ENCODE measurements at regions not wholly inside any gene's neighbourhood (a gene's known extent, or its start where the extent isn't known, plus 50 kb on each side); places are given as distances from the start of the nearest gene placed in this dataset.
"Not testable (repeated sequence)": the region's sequence is repeated elsewhere in the genome, so short reads cannot be mapped to it uniquely, and the experiment has no call there.

DNA sequence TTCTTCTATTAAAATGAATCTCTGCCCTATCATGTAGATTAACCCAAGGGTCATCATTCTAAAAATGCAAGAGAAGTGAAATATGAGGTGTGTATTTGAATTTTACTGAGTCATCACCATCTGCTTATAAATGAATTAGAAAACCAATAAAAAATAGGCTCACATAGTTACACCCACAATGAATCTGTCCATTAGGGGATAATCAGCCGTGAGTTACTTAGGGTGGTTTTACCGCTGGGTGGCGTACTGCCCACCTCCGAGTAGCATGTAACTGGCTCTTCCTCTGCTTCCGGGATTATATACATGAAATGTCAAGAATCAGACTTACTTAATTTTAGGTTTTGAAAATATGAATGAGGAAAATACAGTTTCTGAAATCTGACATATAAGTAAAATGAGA, 332.9 kb upstream of the CCNG1 start:
- H3K4me3 Mint-ChIP-seq (ENCODE audit: unreplicated experiment), result no peak overlapping the region
- no peak for TF ChIP-seq CTCF (IDR thresholded peaks at IDR 0.05)
- H3K27ac Mint-ChIP-seq (ENCODE audit: unreplicated experiment), result no peak overlapping the region
- no peaks in the 10 kb centered on the region for H3K4me1 Mint-ChIP-seq (ENCODE audit: low read depth)
- DNase-seq (ENCODE audit: low spot score), result no peak
- no peaks in the 10 kb centered on the region for H3K9me3 Mint-ChIP-seq (ENCODE audit: low read depth)
- H3K27me3 Mint-ChIP-seq (ENCODE audit: low read depth), result peaks cover 7% of the 10 kb centered on the region
- no peaks in the 10 kb centered on the region for H3K36me3 Mint-ChIP-seq (ENCODE audit: low read depth)

GRCh38 chr5:163105456-163105855, 331.9 kb upstream of the CCNG1 start:
- no peak for DNase-seq (ENCODE audit: low spot score)
- peaks cover 7% of the 10 kb centered on the region for H3K27me3 Mint-ChIP-seq (ENCODE audit: low read depth)
- TF ChIP-seq CTCF (IDR thresholded peaks at IDR 0.05), result no peak

GRCh38 chr5:163106098-163106497, 331.3 kb upstream of the CCNG1 start:
- no peak for DNase-seq (ENCODE audit: low spot score)
- TF ChIP-seq CTCF (IDR thresholded peaks at IDR 0.05), result no peak
- no peak overlapping the region for H3K4me3 Mint-ChIP-seq (ENCODE audit: unreplicated experiment)
- no peak overlapping the region for H3K27ac Mint-ChIP-seq (ENCODE audit: unreplicated experiment)
- peaks cover 5% of the 10 kb centered on the region for H3K27me3 Mint-ChIP-seq (ENCODE audit: low read depth)
- no peaks in the 10 kb centered on the region for H3K9me3 Mint-ChIP-seq (ENCODE audit: low read depth)
- H3K36me3 Mint-ChIP-seq (ENCODE audit: low read depth), result no peaks in the 10 kb centered on the region
- H3K4me1 Mint-ChIP-seq (ENCODE audit: low read depth), result no peaks in the 10 kb centered on the region

More at GRCh38 chr5:163105456-163105855, 331.9 kb upstream of the CCNG1 start:
- H3K36me3 Mint-ChIP-seq (ENCODE audit: low read depth), result no peaks in the 10 kb centered on the region
- H3K9me3 Mint-ChIP-seq (ENCODE audit: low read depth), result no peaks in the 10 kb centered on the region
- no peak overlapping the region for H3K27ac Mint-ChIP-seq (ENCODE audit: unreplicated experiment)
- no peak overlapping the region for H3K4me3 Mint-ChIP-seq (ENCODE audit: unreplicated experiment)
- H3K4me1 Mint-ChIP-seq (ENCODE audit: low read depth), result no peaks in the 10 kb centered on the region

- peaks cover 4% of the 10 kb centered on the region for H3K27me3 Mint-ChIP-seq (ENCODE audit: low read depth)
These were observed 329.0 kb upstream of the CCNG1 start for GRCh38 chr5:163108351-163108750.

GRCh38 chr5:163115011-163115410, 322.4 kb upstream of the CCNG1 start:
- Mint-ChIP-seq H3K9me3 (ENCODE audit: low read depth) (peaks cover 18% of the 10 kb centered on the region), H3K4me1 (ENCODE audit: low read depth) (no peaks in the 10 kb centered on the region), H3K27me3 (ENCODE audit: low read depth) (no peaks in the 10 kb centered on the region), H3K36me3 (ENCODE audit: low read depth) (peaks cover 1% of the 10 kb centered on the region), H3K27ac (ENCODE audit: unreplicated experiment) (no peak overlapping the region), H3K4me3 (ENCODE audit: unreplicated experiment) (no peak overlapping the region)
- no peak for DNase-seq (ENCODE audit: low spot score)
- TF ChIP-seq CTCF (IDR thresholded peaks at IDR 0.05), result no peak

More at GRCh38 chr5:163108351-163108750, 329.0 kb upstream of the CCNG1 start:
- no peaks in the 10 kb centered on the region for H3K9me3 Mint-ChIP-seq (ENCODE audit: low read depth)
- no peak overlapping the region for H3K27ac Mint-ChIP-seq (ENCODE audit: unreplicated experiment)
- no peak for TF ChIP-seq CTCF (IDR thresholded peaks at IDR 0.05)
- H3K36me3 Mint-ChIP-seq (ENCODE audit: low read depth), result no peaks in the 10 kb centered on the region
- no peaks in the 10 kb centered on the region for H3K4me1 Mint-ChIP-seq (ENCODE audit: low read depth)
- DNase-seq (ENCODE audit: low spot score), result no peak
- H3K4me3 Mint-ChIP-seq (ENCODE audit: unreplicated experiment), result no peak overlapping the region

- not testable (repeated sequence) for H3K27me3 Mint-ChIP-seq (ENCODE audit: low read depth); H3K4me3 Mint-ChIP-seq (ENCODE audit: unreplicated experiment); H3K4me1 Mint-ChIP-seq (ENCODE audit: low read depth); H3K36me3 Mint-ChIP-seq (ENCODE audit: low read depth); DNase-seq (ENCODE audit: low spot score); H3K27ac Mint-ChIP-seq (ENCODE audit: unreplicated experiment)
- peaks cover 28% of the 10 kb centered on the region for H3K9me3 Mint-ChIP-seq (ENCODE audit: low read depth)
These were observed 320.8 kb upstream of the CCNG1 start for GRCh38 chr5:163116618-163117017.

Measured in chondrocyte (in vitro differentiated cells).